Left lobe of liver (tissue), 2 donors: ENCODE measurements at regions not wholly inside any gene's neighbourhood (a gene's known extent, or its start where the extent isn't known, plus 50 kb on each side); places are given as distances from the start of the nearest gene placed in this dataset.

Experiments
- ATAC-seq: fragments of 200-7000 bp; cut with Tn5 transposase; one replicate; pipeline ENCODE4 v1.9.1; 2020; ENCODE audit warnings: mild to moderate bottlenecking, moderate library complexity
- DNase-seq: peaks from one replicate; pipeline ENCODE4 v3.0.0-alpha.2; 2020; ENCODE audit warnings: low spot score
- donor health status: DM: no; HTN: no; CAD: no; lungs with moderate emphysema.
- donor health status: DM: no; HTN: yes; CAD: no.

DNA sequence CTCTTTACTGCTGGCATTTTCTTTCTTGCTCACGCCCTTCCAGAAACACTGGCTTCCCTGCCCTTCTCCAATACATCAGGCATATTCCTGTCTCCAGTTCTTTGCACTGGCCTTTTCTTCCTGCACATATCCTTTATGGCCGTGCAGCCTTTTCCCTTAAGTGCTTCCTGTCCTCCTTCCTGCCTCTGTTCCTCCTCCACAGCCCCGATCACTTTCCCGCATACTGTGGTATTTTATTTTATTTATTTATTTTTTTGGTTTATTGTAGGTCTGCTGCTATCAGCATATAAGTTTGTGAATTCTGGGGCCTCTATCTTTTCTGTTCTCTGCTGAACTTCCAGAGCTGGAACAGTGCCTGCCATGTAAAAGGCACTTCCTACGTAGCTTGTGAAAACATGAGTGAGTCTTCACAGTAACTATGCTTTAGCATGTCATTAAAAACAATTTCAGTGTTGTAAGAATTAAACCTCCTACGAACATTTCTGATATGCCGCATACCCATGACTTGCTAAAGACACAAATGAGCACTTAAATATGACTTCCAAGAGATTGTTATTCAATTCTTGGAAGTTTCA, 289.1 kb downstream of the TRIB2 start:
- ATAC-seq (peak; percentile 33), DNase-seq (no peak)

GRCh38 chr2:13006426-13006825, 289.7 kb downstream of the TRIB2 start:
- ATAC-seq (no peak), DNase-seq (no peak)

DNA sequence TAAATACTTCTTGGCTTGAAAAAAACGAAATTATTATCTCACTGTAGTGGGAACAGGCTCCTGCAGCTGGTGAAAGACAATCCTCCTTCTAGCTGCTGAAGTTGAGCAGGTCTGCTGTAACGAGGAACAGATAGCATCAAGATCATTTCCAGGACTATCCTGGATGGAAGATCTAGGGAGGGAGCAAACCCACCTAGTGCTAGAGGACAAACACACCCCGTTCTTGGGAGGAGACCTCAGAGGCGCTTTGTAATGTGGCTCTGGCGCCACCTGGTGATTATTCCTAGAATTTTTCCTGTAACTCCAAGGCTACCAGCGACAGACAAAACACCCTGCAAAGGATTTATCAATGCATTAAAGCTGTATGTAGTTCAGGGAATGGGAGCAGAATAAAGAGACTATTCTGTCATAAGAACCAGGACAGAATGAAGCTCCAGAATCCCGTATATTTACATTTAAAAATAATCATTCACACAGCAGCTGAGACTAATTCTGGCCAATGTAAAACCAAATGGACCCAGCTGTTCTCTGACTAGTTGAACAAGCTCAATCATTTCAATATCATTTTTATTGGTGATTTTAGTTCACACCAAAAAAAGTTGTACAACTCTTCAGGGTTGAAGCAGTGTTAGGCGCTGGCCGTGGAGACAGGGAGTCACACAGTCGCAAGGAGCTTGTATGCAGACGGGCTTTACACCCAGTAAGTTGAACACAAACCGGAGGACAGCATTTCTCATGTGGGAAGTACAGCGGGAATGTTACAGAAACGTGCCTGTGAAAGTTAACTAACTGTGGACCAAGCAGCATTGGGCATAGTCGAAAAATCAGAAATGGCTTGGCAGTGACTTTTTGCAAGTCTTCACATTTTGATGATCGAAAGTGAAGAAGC, 290.3 kb downstream of the TRIB2 start:
- ATAC-seq (peak; percentile 93), DNase-seq (peak; percentile 47)

DNA sequence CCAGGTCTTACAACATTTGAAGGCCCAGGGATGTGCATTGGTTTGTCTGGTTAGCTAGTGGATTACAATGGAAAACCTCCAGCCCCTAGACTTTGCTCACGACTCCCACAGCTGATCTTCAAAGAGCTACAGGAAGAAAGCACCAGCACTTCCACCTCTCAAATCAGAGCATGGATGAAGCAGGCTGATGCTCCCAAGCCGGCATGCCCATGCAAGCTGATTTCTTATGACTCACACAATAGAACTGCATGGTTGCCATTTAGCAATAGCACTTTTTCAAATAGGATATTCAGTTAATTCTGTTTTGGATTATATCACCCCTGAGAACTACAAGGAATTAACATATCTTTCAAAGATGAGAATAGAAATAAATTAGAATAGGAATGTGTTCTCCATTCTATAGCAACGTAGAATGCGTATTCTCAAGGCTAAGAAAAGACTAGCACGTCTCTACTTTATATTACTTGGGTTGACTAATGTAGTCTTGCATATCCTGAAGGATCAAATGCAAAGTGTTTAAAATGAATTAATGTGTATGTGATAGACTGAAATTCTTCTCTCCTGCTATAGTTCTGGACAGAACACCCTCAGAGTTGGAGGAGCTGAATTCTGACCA, 292.4 kb downstream of the TRIB2 start:
- DNase-seq (no peak), ATAC-seq (no peak)

DNA sequence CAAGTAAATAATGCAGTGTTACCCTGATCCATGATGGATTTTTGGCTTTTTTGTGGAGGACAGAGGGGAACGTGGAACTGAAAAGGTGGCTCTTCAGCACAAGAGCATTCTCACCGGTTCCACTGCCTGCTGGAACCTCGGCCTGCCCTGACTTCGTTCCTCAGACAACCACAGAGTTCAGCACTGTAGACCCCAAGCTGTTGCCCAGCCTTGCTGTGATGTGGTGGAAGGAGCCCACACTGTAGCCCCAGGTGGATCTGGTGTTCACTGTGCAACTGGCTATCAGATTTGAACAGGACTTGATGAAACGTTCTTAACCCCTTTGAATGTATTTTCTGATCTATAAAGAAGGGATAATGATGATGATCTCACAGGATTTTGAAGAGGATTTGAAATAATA, 293.5 kb downstream of the TRIB2 start:
- ATAC-seq (no peak), DNase-seq (no peak)

DNA sequence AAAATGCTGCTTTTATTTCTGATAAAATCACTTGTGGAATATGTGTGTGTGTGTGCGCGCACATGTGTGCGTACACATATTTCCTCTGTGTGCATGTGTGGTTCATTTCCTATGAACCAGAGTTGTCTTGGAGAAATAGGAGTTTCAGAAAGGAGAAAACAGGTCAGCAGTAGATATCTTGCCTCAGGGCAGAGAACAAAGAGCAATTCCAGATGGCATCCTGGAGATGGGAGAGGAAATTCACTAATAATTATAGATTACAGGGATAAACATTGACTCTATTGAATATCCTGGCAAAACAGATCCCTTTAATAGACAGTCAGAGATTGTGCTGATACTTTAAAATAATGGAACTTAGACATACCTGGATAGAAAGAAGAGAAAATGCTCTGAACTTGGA, 298.0 kb downstream of the TRIB2 start:
- DNase-seq, result no peak
- no peak for ATAC-seq

GRCh38 chr2:13015532-13016320, 299.0 kb downstream of the TRIB2 start:
- no peak for DNase-seq
- no peak for ATAC-seq

DNA sequence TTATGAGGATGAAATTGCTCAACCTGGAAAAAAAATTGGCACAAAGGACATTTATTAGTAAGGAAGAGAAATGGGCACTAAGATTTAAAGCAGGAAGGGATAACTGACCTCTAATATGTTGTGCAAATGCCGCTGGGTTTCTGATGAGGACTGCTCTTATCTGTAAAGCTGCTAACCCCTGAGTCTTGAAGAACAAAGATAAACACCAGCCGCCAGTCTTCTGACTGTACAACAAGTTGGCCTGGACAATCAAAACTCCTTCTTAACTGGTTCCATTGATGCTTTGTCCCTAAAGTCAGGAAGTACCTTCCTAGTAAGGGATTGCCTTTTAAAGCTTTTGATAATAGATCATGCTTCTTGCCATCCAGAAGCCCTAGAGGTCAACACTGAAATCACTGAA, 301.8 kb downstream of the TRIB2 start:
- DNase-seq (no peak), ATAC-seq (no peak)

- ATAC-seq, result no peak
- DNase-seq, result no peak
Measured at GRCh38 chr2:13019781-13020180, 303.0 kb downstream of the TRIB2 start.

GRCh38 chr2:13020469-13020868, 303.7 kb downstream of the TRIB2 start:
- ATAC-seq, result no peak
- DNase-seq, result no peak

GRCh38 chr2:13021470-13021957, 304.8 kb downstream of the TRIB2 start:
- ATAC-seq (no peak), DNase-seq (no peak)

- DNase-seq, result no peak
- ATAC-seq, result no peak
Measured at GRCh38 chr2:13030606-13031005, 313.9 kb downstream of the TRIB2 start.

GRCh38 chr2:13034861-13035260, 318.1 kb downstream of the TRIB2 start:
- DNase-seq (no peak), ATAC-seq (no peak)

GRCh38 chr2:13035866-13036265, 319.1 kb downstream of the TRIB2 start:
- DNase-seq (no peak), ATAC-seq (no peak)

DNA sequence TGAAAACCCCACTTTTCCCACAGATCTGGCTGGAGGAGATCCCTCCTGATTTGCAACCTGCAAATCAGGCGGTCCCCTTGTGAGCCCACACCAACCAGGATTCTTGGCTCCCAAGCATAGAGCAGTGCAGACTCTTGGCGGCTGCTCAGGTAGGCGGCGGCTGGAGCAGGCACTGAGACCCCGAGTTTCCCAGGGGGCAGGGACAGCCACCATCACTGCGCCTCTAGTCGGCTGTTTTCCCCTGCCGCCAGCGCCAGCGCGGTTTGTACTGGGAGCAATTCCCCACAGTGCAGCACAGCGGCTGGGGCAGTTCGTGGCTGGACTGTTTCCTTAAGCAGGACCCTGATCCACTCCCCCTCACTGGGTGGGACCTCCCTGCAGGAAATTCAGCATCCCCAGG, 323.3 kb downstream of the TRIB2 start:
- no peak for ATAC-seq

DNA sequence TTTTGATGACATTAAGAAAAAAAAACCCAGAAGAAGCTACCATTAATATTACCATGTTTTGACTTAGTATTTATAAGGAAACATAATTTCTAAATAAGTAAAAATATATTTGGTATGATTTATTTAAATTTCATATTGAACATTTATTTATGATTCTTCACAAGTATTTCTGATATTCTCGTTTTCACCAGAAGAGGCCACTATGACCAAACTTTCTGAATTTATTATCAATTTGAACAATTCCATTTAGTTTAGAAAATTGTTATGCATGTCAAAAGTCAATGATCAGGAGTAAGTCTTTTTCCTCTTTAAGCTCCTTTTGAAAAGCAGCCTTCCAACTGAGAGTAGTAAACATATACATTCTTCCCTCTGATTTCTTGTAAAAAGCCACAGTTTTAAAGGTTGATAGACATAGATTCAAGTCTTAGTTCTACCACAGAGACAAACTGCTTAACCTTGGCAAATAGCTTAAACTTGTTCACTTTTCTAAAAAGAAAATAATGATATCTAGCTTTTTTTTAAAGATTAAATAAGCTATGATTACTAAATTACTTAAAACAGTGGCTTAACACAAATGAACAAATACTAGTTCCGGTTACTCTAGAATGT, 329.9 kb downstream of the TRIB2 start:
- DNase-seq, result no peak
- no peak for ATAC-seq

More for the DNA sequence above, 323.3 kb downstream of the TRIB2 start:
- DNase-seq, result no peak

DNA sequence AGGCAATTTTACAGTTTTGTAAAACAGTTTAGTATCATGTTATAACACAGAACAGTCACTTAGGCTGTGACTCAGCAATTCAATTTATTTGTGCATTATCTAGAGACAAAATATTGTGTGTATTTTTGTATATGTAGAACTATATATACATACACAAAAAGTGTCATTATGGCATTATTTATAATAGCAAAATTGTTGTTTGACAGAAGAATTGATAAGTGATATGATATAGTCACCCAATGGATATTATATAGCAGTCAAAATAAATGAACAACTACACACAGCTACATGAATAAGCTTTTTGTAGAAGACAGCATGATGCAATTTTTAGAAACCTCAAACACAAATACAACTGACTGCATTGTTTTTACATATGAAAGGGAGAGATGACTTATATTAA, 334.0 kb downstream of the TRIB2 start:
- no peak for ATAC-seq
- DNase-seq, result no peak

DNA sequence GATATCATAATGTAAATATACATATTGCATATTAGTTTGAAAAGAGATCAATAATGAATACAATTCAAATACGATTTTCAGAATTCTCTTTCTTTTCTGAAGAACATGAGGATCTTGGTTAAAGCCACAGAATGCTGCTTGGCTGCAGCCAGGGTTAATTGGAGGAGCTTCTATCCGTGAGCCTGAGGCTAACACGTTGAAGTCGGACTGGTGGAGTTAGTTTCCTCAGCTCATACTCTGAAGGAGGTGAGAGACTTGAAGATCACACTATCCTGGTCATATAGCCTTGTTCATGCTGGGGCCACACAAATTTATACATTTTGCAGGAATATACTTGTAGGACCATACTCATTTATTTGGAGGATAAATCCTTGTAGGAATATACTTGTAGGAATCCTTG, 335.8 kb downstream of the TRIB2 start:
- ATAC-seq, result no peak
- DNase-seq, result no peak

DNA sequence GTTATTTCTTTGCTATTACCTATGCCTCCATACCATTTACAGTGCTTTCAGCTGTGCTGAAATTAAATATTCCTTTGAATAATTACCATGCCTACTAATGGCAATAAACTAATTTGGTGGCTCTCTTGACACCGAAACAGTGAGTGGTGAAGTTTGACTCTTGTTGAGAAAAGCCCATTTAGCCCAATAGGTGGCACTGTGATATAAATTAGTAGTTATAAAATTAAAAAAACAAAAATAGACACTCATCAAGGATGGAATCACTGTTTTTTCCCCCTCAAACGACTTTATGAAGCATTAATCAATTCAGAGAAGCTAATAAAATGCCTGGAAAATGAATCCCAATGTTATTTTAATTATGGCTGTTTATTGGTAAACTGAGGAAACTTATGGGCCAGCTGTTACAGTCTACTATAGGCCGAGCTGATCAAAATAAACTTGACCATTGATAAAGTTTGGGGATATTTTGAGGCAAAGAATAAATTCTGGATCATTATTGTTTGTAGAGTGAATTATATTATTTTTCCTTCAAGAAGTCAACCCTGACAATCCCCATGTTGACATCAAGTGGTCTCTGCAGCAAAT, 339.6 kb downstream of the TRIB2 start:
- peak; percentile 70 for ATAC-seq
- no peak for DNase-seq

- DNase-seq (no peak), ATAC-seq (no peak)
Measured at GRCh38 chr2:13057671-13058070, 340.9 kb downstream of the TRIB2 start.
